HFF-Myc (cell line): ENCODE measurements at regions not wholly inside any gene's neighbourhood (a gene's known extent, or its start where the extent isn't known, plus 50 kb on each side); places are given as distances from the start of the nearest gene placed in this dataset.

Source experiments
- DNase-seq: peaks from one replicate; pipeline ENCODE4 v3.0.0-alpha.2; 2011; ENCODE audit warnings: low read depth; ENCODE audit errors: extremely low read depth
- H3K4me3 ChIP-seq: replicated peaks from 2 replicates; pipeline ENCODE4 v1.5.1; 2011; ENCODE audit warnings: low read depth, mild to moderate bottlenecking, control low read depth, low read length
- CTCF ChIP-seq: IDR thresholded peaks from 2 replicates; pipeline ENCODE4 v1.5.1; 2012; ENCODE audit warnings: mild to moderate bottlenecking, low read depth, low read length, control low read depth; ENCODE audit errors: missing control alignments

GRCh38 chr13:62633448-62633847 lies 1217.8 kb upstream of the PCDH20 start:
- no peak for TF ChIP-seq CTCF
- DNase-seq, result no peak
- H3K4me3 ChIP-seq, result no peak overlapping the region

- DNase-seq, result no peak
- no peak for TF ChIP-seq CTCF
- H3K4me3 ChIP-seq, result no peak overlapping the region
These were observed 1216.0 kb upstream of the PCDH20 start for GRCh38 chr13:62631619-62632018.

GRCh38 chr13:62631124-62631523 lies 1215.5 kb upstream of the PCDH20 start:
- DNase-seq, result no peak
- no peak overlapping the region for H3K4me3 ChIP-seq
- no peak for TF ChIP-seq CTCF

GRCh38 chr13:62629618-62630017 lies 1214.0 kb upstream of the PCDH20 start:
- H3K4me3 ChIP-seq, result no peak overlapping the region
- TF ChIP-seq CTCF, result no peak
- DNase-seq, result no peak

GRCh38 chr13:62627226-62627625 lies 1211.6 kb upstream of the PCDH20 start:
- no peak for DNase-seq

GRCh38 chr13:62626771-62627170 lies 1211.1 kb upstream of the PCDH20 start:
- no peak for DNase-seq
- TF ChIP-seq CTCF, result no peak
- H3K4me3 ChIP-seq, result no peak overlapping the region

More at GRCh38 chr13:62627226-62627625, 1211.6 kb upstream of the PCDH20 start:
- no peak overlapping the region for H3K4me3 ChIP-seq
- no peak for TF ChIP-seq CTCF

GRCh38 chr13:62625214-62625881 lies 1209.7 kb upstream of the PCDH20 start:
- TF ChIP-seq CTCF, result no peak
- DNase-seq, result no peak
- no peak overlapping the region for H3K4me3 ChIP-seq
